ENCODE measurements at regions not wholly inside any gene's neighbourhood (a gene's known extent, or its start where the extent isn't known, plus 50 kb on each side); places are given as distances from the start of the nearest gene placed in this dataset.

GRCh38 chr9:18208166-18209059, 265.5 kb upstream of the ADAMTSL1 start:
- no peak overlapping the region for H3K4me3 ChIP-seq (ENCODE audit: low read depth, low read length)
- TF ChIP-seq CTCF (conservative IDR thresholded peaks at IDR 0.05; ENCODE audit: low read depth, low read length): peak; percentile 69
- DNase-seq (ENCODE audit: low read depth): peak; percentile 55

GRCh38 chr9:18215626-18216025, 258.3 kb upstream of the ADAMTSL1 start:
- H3K4me3 ChIP-seq (ENCODE audit: low read depth, low read length): no peak overlapping the region
- no peak for DNase-seq (ENCODE audit: low read depth)
- TF ChIP-seq CTCF (conservative IDR thresholded peaks at IDR 0.05; ENCODE audit: low read depth, low read length): no peak

- no peak for DNase-seq (ENCODE audit: low read depth)
- no peak overlapping the region for H3K4me3 ChIP-seq (ENCODE audit: low read depth, low read length)
- TF ChIP-seq CTCF (conservative IDR thresholded peaks at IDR 0.05; ENCODE audit: low read depth, low read length): no peak
Measured at GRCh38 chr9:18216376-18216775, 257.6 kb upstream of the ADAMTSL1 start.

GRCh38 chr9:18228101-18228500, 245.9 kb upstream of the ADAMTSL1 start:
- H3K4me3 ChIP-seq (ENCODE audit: low read depth, low read length): no peak overlapping the region
- no peak for TF ChIP-seq CTCF (conservative IDR thresholded peaks at IDR 0.05; ENCODE audit: low read depth, low read length)
- DNase-seq (ENCODE audit: low read depth): no peak

- no peak overlapping the region for H3K4me3 ChIP-seq (ENCODE audit: low read depth, low read length)
- DNase-seq (ENCODE audit: low read depth): no peak
- peak; percentile 21 for TF ChIP-seq CTCF (conservative IDR thresholded peaks at IDR 0.05; ENCODE audit: low read depth, low read length)
Measured at GRCh38 chr9:18229992-18230676, 243.8 kb upstream of the ADAMTSL1 start.

- no peak for DNase-seq (ENCODE audit: low read depth)
- no peak for TF ChIP-seq CTCF (conservative IDR thresholded peaks at IDR 0.05; ENCODE audit: low read depth, low read length)
- H3K4me3 ChIP-seq (ENCODE audit: low read depth, low read length): no peak overlapping the region
Measured at GRCh38 chr9:18233311-18233710, 240.6 kb upstream of the ADAMTSL1 start.

Measured in choroid plexus epithelial cell (primary cell).